Astrocyte of the spinal cord (primary cell): ENCODE measurements at regions not wholly inside any gene's neighbourhood (a gene's known extent, or its start where the extent isn't known, plus 50 kb on each side); places are given as distances from the start of the nearest gene placed in this dataset.
A peak's percentile ranks its signal among the peaks of the same experiment; 100 is the strongest.

ENCODE experiments used
- DNase-seq: peaks from one replicate; pipeline ENCODE4 v3.0.0; 2011; ENCODE audit warnings: low read depth, low spot score
- H3K4me3 ChIP-seq: 2 replicates; pipeline ENCODE4 v1.5.1; 2011; ENCODE audit warnings: low read depth, mild to moderate bottlenecking, low read length, moderate library complexity
- in situ Hi-C: cut with HindIII; loops from 2 replicates; pipeline ENCODE4 v1.10.0; 2017; ENCODE audit warnings: low sequenced_read_pairs
- TF ChIP-seq, protein P1 (sequence below): IDR thresholded peaks from 2 replicates; pipeline ENCODE4 v1.5.1; 2012; ENCODE audit warnings: low read depth, mild to moderate bottlenecking, low read length, inconsistent platforms

DNA sequence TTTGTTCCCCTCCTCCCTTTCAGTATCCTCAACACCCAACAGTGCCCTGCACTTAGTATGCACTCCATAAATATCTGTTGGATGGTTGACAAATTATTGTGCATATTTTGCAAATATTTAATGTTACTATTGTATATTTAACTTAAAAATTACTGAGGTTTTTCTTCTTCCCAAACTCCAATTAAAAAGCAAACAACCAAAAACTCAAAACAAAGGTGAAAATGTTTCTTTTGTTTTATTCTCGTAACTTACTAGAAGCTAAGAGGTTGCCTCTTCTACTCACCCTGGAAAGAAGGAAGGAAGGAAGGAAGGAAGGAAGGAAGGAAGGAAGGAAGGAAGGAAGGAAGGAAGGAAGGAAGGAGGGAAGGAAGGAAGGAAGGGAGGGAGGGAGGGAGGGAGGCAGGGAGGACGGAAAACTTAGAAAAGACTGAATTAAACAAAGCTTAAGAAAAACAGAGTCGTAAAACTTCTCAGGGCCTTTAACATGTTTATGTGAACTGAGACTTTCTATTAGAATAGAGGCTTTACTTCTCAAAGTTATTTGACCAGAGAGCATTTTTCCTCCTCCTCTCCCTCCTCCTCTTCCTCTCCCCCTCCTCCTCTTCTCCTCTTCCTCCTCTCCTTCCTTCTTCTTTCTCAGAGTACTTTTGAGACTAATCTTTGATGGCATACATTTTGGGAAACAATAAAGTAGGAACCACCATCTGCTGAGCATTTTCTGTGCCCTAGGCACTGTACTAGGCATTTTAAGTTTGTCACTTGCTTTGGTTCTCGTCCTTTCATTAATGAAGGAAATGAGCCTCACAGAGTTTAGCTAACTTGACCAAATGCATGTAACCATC is 396.6 kb upstream of the WWC1 start:
- no peak for DNase-seq

GRCh38 chr5:167895899-167896659 is 395.4 kb upstream of the WWC1 start:
- H3K4me3 ChIP-seq: no peak overlapping the region
- TF ChIP-seq, protein P1, sequence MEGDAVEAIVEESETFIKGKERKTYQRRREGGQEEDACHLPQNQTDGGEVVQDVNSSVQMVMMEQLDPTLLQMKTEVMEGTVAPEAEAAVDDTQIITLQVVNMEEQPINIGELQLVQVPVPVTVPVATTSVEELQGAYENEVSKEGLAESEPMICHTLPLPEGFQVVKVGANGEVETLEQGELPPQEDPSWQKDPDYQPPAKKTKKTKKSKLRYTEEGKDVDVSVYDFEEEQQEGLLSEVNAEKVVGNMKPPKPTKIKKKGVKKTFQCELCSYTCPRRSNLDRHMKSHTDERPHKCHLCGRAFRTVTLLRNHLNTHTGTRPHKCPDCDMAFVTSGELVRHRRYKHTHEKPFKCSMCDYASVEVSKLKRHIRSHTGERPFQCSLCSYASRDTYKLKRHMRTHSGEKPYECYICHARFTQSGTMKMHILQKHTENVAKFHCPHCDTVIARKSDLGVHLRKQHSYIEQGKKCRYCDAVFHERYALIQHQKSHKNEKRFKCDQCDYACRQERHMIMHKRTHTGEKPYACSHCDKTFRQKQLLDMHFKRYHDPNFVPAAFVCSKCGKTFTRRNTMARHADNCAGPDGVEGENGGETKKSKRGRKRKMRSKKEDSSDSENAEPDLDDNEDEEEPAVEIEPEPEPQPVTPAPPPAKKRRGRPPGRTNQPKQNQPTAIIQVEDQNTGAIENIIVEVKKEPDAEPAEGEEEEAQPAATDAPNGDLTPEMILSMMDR: no peak
- DNase-seq: no peak
- in situ Hi-C loops: no loop called here

More for the DNA sequence above, 396.6 kb upstream of the WWC1 start:
- TF ChIP-seq, protein P1: no peak
- in situ Hi-C loops: no loop called here
- no peak overlapping the region for H3K4me3 ChIP-seq

DNA sequence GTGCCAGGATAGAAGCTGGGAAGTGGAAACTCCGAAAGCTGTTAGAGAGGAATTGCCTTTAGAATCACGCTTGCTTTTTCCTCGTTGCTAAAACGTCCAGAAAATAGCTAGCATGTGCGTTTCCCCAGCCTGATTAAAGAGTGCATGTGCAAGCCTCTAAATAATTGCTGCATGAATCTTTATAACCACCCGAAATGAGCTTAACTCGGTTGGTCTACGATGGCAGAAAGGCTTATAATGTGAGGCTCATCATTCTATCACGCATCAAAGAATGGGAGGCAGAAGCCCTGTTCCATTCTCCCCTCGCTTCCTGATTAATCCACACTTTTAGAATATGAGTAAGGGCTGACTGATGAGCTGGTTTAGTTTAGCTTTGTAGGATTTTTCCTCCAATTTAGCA is 394.6 kb upstream of the WWC1 start:
- DNase-seq: no peak
- in situ Hi-C loops: no loop called here
- H3K4me3 ChIP-seq: no peak overlapping the region
- TF ChIP-seq, protein P1: no peak

DNA sequence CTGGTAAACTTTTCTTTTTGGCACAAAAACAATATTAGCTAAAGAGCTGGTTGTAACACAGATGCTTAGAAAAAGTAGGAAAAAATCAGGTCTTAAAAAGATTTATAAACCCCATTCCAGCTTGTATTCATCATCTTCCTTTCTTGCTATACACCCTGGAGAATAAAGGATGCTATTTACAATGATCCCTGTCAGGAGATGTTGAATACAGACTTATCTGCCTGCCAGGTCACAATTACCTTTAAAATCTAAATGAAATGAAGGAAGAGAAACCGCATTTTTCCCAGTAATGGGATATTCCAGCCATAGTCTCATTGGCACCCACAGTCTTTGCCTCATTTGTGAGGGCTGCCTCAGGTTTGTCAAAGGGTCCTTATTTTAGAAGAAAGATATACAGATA is 394.1 kb upstream of the WWC1 start:
- DNase-seq: no peak

DNA sequence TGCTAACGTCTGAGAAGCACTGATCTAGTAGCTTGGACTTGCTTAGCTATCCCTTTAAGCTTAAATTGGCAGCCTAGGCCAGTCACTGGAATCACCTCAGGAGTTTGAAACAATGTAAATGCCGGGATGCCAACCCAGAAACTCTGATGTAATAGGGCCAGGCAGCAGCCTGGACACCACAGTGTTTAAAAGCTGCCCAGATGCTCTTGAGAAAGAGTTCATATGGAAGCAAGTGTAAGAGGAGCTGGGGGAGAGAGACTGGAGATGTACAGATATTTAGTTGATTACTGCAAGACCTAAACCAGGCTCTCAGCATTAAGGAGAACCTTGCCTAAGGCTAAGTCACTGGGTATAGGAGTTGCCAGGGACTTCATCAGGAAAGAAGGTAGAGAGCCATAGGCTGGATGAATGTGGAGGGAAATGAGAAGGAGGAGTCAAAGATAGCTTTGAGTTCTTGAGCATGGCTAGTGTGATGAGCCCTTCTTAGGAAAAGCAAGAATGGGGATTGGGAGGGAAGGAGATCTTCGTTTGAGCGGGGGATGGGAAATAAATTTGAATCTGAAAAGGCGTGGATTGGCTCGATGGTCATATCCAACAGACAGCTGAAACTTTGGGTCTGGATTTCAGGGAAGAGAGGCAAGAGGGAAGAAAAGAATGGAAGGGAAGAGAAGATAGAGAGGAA is 392.9 kb upstream of the WWC1 start:
- in situ Hi-C loops: no loop called here
- no peak for DNase-seq
- TF ChIP-seq, protein P1: no peak

More for the DNA sequence above, 394.1 kb upstream of the WWC1 start:
- H3K4me3 ChIP-seq: no peak overlapping the region
- TF ChIP-seq, protein P1: no peak
- in situ Hi-C loops: no loop called here

DNA sequence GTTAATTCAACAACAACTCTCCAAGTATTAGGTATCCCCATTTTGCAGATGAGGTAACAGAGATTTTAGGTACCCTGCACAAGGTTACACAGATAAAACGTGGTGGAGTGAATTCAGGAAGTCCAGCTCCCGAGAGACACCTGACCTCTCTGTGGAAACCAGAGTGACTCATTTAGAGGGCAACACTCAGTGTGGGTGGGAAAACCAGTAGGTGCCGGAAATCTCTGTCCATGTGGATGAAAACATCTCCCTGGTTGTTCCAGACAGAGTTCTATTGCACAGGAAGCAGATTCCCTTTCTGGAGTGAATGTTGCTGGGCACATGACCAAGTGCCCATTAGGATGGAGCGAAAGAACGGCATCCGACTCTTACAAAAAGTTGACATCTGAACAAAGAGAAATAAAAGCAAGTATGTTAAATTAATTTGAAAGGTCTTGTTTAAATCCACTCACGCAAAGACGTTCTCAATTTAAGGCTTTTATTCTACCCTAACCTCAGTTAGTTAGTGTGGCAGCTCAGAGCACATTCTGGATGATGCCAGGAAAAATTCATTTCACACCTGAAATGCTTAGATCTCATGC is 391.9 kb upstream of the WWC1 start:
- TF ChIP-seq, protein P1: no peak
- H3K4me3 ChIP-seq: no peak overlapping the region
- in situ Hi-C loops: no loop called here
- peak; percentile 73 for DNase-seq

More for the DNA sequence above, 392.9 kb upstream of the WWC1 start:
- H3K4me3 ChIP-seq: no peak overlapping the region
